Calu3 (cell line): ENCODE measurements at regions not wholly inside any gene's neighbourhood (a gene's known extent, or its start where the extent isn't known, plus 50 kb on each side); places are given as distances from the start of the nearest gene placed in this dataset.

Experiments
- BruUV-seq: library from RNA; stranded (reverse); fragments of 400-500 nt; replicated peaks from 2 replicates; lab custom pipeline; 2021; lab: Mats Ljungman, UMichigan
- CTCF ChIA-PET: fragments of 300-600 bp; sonication (Branson Sonifier 250); formaldehyde crosslinking; loops from one replicate; lab custom pipeline; 2022; ENCODE audit warnings: antibody characterized with exemption; lab: Charles Lee
- DNase-seq: peaks from one replicate; pipeline ENCODE4 v3.0.0; 2022
- H3K27ac Mint-ChIP-seq: one replicate; pipeline ENCODE4 v1.8.0; 2022; ENCODE audit warnings: mixed read lengths; ENCODE audit not compliant: unreplicated experiment
- H3K27me3 Mint-ChIP-seq: one replicate; pipeline ENCODE4 v1.8.0; 2022; ENCODE audit warnings: mixed read lengths; ENCODE audit not compliant: unreplicated experiment
- H3K36me3 Mint-ChIP-seq: one replicate; pipeline ENCODE4 v1.8.0; 2022; ENCODE audit warnings: mild to moderate bottlenecking, moderate library complexity, mixed read lengths; ENCODE audit not compliant: insufficient read depth, unreplicated experiment
- H3K4me1 Mint-ChIP-seq: one replicate; pipeline ENCODE4 v1.8.0; 2022; ENCODE audit warnings: mild to moderate bottlenecking, low read depth, mixed read lengths; ENCODE audit not compliant: unreplicated experiment
- H3K4me3 Mint-ChIP-seq: one replicate; pipeline ENCODE4 v1.8.0; 2022; ENCODE audit warnings: mild to moderate bottlenecking, low read depth, moderate library complexity, mixed read lengths; ENCODE audit not compliant: unreplicated experiment
- H3K9me3 Mint-ChIP-seq: one replicate; pipeline ENCODE4 v1.8.0; 2022; ENCODE audit warnings: low read depth, mixed read lengths; ENCODE audit not compliant: unreplicated experiment
- intact Hi-C: fragments of 100-400 bp; cut with micrococcal nuclease; formaldehyde crosslinking; loops from one replicate; pipeline ENCODE4 v1.10.0; 2022; ENCODE audit not compliant: unreplicated experiment
- TF ChIP-seq, protein P1 (sequence below): fragments of 200-600 bp; IDR thresholded peaks from one replicate; pipeline ENCODE4 v1.8.0; 2022; ENCODE audit warnings: antibody characterized with exemption; ENCODE audit not compliant: unreplicated experiment

DNA sequence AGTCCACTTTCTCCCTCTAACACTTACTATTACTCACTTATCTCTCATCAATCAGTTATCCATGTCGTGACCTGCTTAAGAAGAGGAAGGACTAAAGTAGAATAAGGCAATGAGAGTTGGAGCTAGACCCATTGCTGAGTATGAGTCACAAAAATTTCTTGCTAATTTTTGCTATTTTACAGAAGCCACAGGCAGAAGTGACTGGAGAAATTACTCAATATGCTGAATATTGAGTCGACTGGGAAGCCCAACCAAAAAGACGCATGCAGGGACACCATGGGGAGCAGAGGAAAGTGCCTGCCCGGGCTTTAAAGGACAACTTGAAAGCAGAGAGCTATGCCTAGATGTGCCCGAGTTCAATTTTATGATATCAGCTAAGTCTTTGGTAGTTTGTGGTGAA, 115.4 kb upstream of the FOXG1 start:
- TF ChIP-seq, protein P1, sequence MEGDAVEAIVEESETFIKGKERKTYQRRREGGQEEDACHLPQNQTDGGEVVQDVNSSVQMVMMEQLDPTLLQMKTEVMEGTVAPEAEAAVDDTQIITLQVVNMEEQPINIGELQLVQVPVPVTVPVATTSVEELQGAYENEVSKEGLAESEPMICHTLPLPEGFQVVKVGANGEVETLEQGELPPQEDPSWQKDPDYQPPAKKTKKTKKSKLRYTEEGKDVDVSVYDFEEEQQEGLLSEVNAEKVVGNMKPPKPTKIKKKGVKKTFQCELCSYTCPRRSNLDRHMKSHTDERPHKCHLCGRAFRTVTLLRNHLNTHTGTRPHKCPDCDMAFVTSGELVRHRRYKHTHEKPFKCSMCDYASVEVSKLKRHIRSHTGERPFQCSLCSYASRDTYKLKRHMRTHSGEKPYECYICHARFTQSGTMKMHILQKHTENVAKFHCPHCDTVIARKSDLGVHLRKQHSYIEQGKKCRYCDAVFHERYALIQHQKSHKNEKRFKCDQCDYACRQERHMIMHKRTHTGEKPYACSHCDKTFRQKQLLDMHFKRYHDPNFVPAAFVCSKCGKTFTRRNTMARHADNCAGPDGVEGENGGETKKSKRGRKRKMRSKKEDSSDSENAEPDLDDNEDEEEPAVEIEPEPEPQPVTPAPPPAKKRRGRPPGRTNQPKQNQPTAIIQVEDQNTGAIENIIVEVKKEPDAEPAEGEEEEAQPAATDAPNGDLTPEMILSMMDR = no peak
- Mint-ChIP-seq H3K4me3 (no peak overlapping the region), H3K27ac (no peak overlapping the region), H3K36me3 (no peaks in the 10 kb centered on the region), H3K9me3 (no peaks in the 10 kb centered on the region), H3K4me1 (peaks cover 25% of the 10 kb centered on the region), H3K27me3 (no peaks in the 10 kb centered on the region)
- intact Hi-C loops = no loop called here
- CTCF ChIA-PET = no interaction called here
- no peak for DNase-seq
- no TSS peak for BruUV-seq

DNA sequence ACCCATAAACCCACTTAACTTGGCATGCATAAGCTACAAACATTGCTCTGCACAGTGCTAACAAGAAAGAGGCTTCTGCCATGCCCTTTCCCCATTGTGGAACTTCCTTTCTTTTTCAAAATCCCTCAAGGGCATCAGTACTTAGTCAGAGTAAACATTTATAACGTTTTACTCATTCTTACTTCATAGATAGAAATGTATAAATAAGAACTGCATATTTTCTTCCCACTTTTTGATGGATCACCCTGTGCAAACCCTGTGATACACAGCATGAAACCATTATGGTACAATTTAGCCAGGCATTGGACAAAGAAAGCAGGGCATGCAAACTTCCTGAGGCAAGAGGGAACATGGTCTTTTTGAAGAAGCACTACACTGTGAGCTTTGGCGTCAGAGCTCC, 113.8 kb upstream of the FOXG1 start:
- Mint-ChIP-seq H3K36me3 (no peaks in the 10 kb centered on the region), H3K27ac (peak overlapping the region; percentile 22), H3K27me3 (no peaks in the 10 kb centered on the region), H3K4me1 (peaks cover 25% of the 10 kb centered on the region), H3K4me3 (no peak overlapping the region), H3K9me3 (no peaks in the 10 kb centered on the region)
- no peak for DNase-seq
- BruUV-seq = no TSS peak
- intact Hi-C loops = no loop called here
- CTCF ChIA-PET = no interaction called here
- TF ChIP-seq, protein P1 = no peak

DNA sequence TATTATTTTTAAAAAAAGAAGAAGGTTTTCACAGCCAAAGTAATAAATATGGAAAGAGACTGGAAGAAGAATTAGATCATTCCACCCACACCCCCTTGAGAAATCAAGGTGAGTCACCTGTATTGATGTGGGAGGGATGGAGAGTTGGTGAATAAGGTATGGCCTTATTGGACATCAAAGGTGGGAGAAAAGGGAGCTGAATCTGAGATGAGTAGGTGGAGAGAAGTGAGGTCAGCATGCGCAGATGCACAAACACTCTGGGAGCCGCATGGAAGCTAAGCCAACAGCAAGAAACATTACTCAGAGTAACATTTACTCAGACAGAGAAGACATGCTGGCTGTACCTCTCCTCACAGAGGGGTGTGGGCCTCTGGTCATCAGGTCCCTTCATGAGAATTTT, 113.1 kb upstream of the FOXG1 start:
- H3K36me3 Mint-ChIP-seq = no peaks in the 10 kb centered on the region
- intact Hi-C loops = no loop called here
- H3K27ac Mint-ChIP-seq = peak overlapping the region; percentile 22
- no peaks in the 10 kb centered on the region for H3K27me3 Mint-ChIP-seq
- no peak overlapping the region for H3K4me3 Mint-ChIP-seq
- CTCF ChIA-PET = no interaction called here
- peaks cover 25% of the 10 kb centered on the region for H3K4me1 Mint-ChIP-seq
- peak; percentile 20 for DNase-seq
- TF ChIP-seq, protein P1 = no peak
- no TSS peak for BruUV-seq
- no peaks in the 10 kb centered on the region for H3K9me3 Mint-ChIP-seq

DNA sequence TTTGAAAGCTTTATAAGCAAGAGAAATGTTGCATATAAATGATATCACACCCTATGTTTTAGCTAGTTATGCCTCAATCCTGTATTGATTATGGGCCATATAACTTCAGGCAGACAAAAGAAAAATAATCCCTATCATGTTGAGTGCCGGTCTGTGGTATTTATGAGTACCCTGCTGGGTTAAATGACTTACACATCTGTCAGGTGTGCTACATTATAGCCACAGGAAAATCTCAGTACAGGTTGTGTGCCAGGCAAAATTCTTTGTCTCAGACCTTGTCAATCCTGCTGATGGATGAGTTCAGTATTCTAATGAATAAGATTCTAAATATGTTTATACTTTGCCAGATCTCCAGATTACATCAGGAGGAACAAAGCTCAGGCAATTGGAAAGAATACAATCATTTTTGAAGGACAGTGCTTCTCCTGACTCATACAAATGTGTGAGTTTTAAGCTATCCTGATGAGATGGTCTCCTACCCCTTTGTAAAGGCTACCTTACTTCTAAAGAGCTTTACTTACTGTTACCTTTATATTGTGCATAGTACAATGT, 109.8 kb upstream of the FOXG1 start:
- TF ChIP-seq, protein P1 = no peak
- Mint-ChIP-seq H3K27ac (no peak overlapping the region), H3K4me3 (no peak overlapping the region), H3K4me1 (peaks cover 27% of the 10 kb centered on the region), H3K9me3 (no peaks in the 10 kb centered on the region), H3K27me3 (no peaks in the 10 kb centered on the region), H3K36me3 (no peaks in the 10 kb centered on the region)
- no peak for DNase-seq
- intact Hi-C loops = no loop called here
- CTCF ChIA-PET = no interaction called here
- no TSS peak for BruUV-seq
